Neural crest cell (in vitro differentiated cells): ENCODE measurements at regions not wholly inside any gene's neighbourhood (a gene's known extent, or its start where the extent isn't known, plus 50 kb on each side); places are given as distances from the start of the nearest gene placed in this dataset.

Experiments used
- DNase-seq: peaks from one replicate; pipeline ENCODE4 v3.0.0; 2021; ENCODE audit warnings: low read depth, mixed read lengths, low spot score
- H3K27ac Mint-ChIP-seq: one replicate; pipeline ENCODE4 v1.8.0; 2021; ENCODE audit warnings: mild to moderate bottlenecking, mixed read lengths; ENCODE audit not compliant: unreplicated experiment
- H3K27me3 Mint-ChIP-seq: 2 replicates; pipeline ENCODE4 v1.8.0; 2021; ENCODE audit warnings: low read depth, mild to moderate bottlenecking, mixed read lengths
- H3K36me3 Mint-ChIP-seq: 2 replicates; pipeline ENCODE4 v1.8.0; 2021; ENCODE audit warnings: low read depth, mild to moderate bottlenecking, mixed read lengths
- H3K4me1 Mint-ChIP-seq: 2 replicates; pipeline ENCODE4 v1.8.0; 2021; ENCODE audit warnings: mixed read lengths
- H3K4me3 Mint-ChIP-seq: one replicate; pipeline ENCODE4 v1.8.0; 2021; ENCODE audit warnings: mild to moderate bottlenecking, mixed read lengths
- H3K9me3 Mint-ChIP-seq: 2 replicates; pipeline ENCODE4 v1.8.0; 2021; ENCODE audit warnings: mixed read lengths
- CTCF ChIP-seq: fragments of 200-600 bp; sonication (generic); conservative IDR thresholded peaks from 2 replicates; pipeline ENCODE4 v1.5.0; 2021; ENCODE audit warnings: antibody characterized with exemption, mild to moderate bottlenecking

GRCh38 chr2:173672573-173673340 is 292.4 kb downstream of the SP3 start:
- TF ChIP-seq CTCF, result no peak
- Mint-ChIP-seq H3K27me3 (no peaks in the 10 kb centered on the region), H3K36me3 (no peaks in the 10 kb centered on the region), H3K27ac (no peak overlapping the region), H3K4me1 (peaks cover 3% of the 10 kb centered on the region), H3K9me3 (peaks cover 6% of the 10 kb centered on the region), H3K4me3 (no peak overlapping the region)
- no peak for DNase-seq

GRCh38 chr2:173673640-173674039 is 291.5 kb downstream of the SP3 start:
- H3K27ac Mint-ChIP-seq, result no peak overlapping the region
- DNase-seq, result no peak
- H3K4me1 Mint-ChIP-seq, result peaks cover 3% of the 10 kb centered on the region
- no peaks in the 10 kb centered on the region for H3K27me3 Mint-ChIP-seq
- H3K9me3 Mint-ChIP-seq, result peaks cover 6% of the 10 kb centered on the region
- no peaks in the 10 kb centered on the region for H3K36me3 Mint-ChIP-seq
- TF ChIP-seq CTCF, result no peak
- H3K4me3 Mint-ChIP-seq, result no peak overlapping the region

GRCh38 chr2:173676647-173677046 is 288.5 kb downstream of the SP3 start:
- no peaks in the 10 kb centered on the region for H3K27me3 Mint-ChIP-seq
- no peak for TF ChIP-seq CTCF
- H3K4me3 Mint-ChIP-seq, result no peak overlapping the region
- H3K9me3 Mint-ChIP-seq, result peaks cover 3% of the 10 kb centered on the region
- H3K36me3 Mint-ChIP-seq, result no peaks in the 10 kb centered on the region
- peaks cover 3% of the 10 kb centered on the region for H3K4me1 Mint-ChIP-seq
- H3K27ac Mint-ChIP-seq, result no peak overlapping the region
- DNase-seq, result no peak

GRCh38 chr2:173678186-173678585 is 287.0 kb downstream of the SP3 start:
- no peak for DNase-seq
- Mint-ChIP-seq H3K9me3 (peaks cover 3% of the 10 kb centered on the region), H3K4me3 (no peak overlapping the region), H3K4me1 (peaks cover 3% of the 10 kb centered on the region), H3K27me3 (no peaks in the 10 kb centered on the region), H3K27ac (no peak overlapping the region), H3K36me3 (no peaks in the 10 kb centered on the region)
- no peak for TF ChIP-seq CTCF

GRCh38 chr2:173680574-173680973 is 284.6 kb downstream of the SP3 start:
- Mint-ChIP-seq H3K27me3 (no peaks in the 10 kb centered on the region), H3K27ac (no peak overlapping the region), H3K9me3 (peaks cover 1% of the 10 kb centered on the region), H3K4me1 (peaks cover 13% of the 10 kb centered on the region), H3K36me3 (no peaks in the 10 kb centered on the region), H3K4me3 (no peak overlapping the region)
- TF ChIP-seq CTCF, result no peak
- no peak for DNase-seq
